Heart left ventricle (tissue), 16 donors: ENCODE measurements at regions not wholly inside any gene's neighbourhood (a gene's known extent, or its start where the extent isn't known, plus 50 kb on each side); places are given as distances from the start of the nearest gene placed in this dataset.

Experiments
- ATAC-seq, 4 donors: fragments of 200-7000 bp; cut with Tn5 transposase; one replicate each; pipeline ENCODE4 v1.9.1; 2020 to 2022; ENCODE audit warnings: moderate library complexity in 4 of 4, mild to moderate bottlenecking in 3 of 4, moderate number of reproducible peaks in 1 of 4
- DNase-seq, 5 donors: peaks; one replicate each; pipeline ENCODE4 v3.0.0-alpha.2; 2020
- H3K27ac ChIP-seq, 12 donors: fragments of 200-600 bp; sonication (generic) in 4 of 12; one replicate each; pipeline versions ENCODE4 v1.5.0 to v1.8.0; 2016 to 2022; ENCODE audit warnings: mild to moderate bottlenecking in 2 of 12
- H3K27me3 ChIP-seq, 9 donors: fragments of 200-600 bp; sonication (generic) in 2 of 9; one replicate each; pipeline versions ENCODE4 v1.5.1 to v1.8.0; 2016 to 2022; ENCODE audit warnings: mild to moderate bottlenecking in 3 of 9
- H3K36me3 ChIP-seq, 9 donors: fragments of 200-600 bp; sonication (generic) in 2 of 9; one replicate each; pipeline versions ENCODE4 v1.5.0 to v1.8.0; 2018 to 2022; ENCODE audit warnings: mild to moderate bottlenecking in 2 of 9
- H3K4me1 ChIP-seq, 12 donors: fragments of 200-600 bp; sonication (generic) in 4 of 12; one replicate each; pipeline versions ENCODE4 v1.5.0 to v1.8.0; 2016 to 2022; ENCODE audit warnings: mild to moderate bottlenecking in 3 of 12
- H3K4me3 ChIP-seq, 12 donors: fragments of 200-600 bp; sonication (generic) in 4 of 12; one replicate each; pipeline versions ENCODE4 v1.5.0 to v1.8.0; 2017 to 2022; ENCODE audit warnings: mild to moderate bottlenecking in 9 of 12, moderate library complexity in 4 of 12
- H3K9me3 ChIP-seq, 12 donors: fragments of 200-600 bp; sonication (generic) in 4 of 12; one replicate each; pipeline versions ENCODE4 v1.5.0 to v1.8.0; 2016 to 2022; ENCODE audit warnings: mild to moderate bottlenecking in 1 of 12
- POLR2A ChIP-seq, 2 donors: fragments of 450-650 bp; IDR thresholded peaks; one replicate each; pipeline ENCODE4 v1.6.1; 2017; ENCODE audit warnings: antibody characterized with exemption in 2 of 2, mild to moderate bottlenecking in 2 of 2, moderate library complexity in 2 of 2
- WGBS, 4 donors: extraction: QIAGEN DNeasy Blood & Tissue Kit in 2 of 4; methylation state at CpG; one replicate each; pipeline versions ENCODE4 v1.1.5 to v1.1.7; 2013 to 2018; 5-methylcytosine and 5-hydroxymethylcytosine counted together
- intact Hi-C, 10 donors: fragments of 100-400 bp; cut with DNase I; formaldehyde crosslinking; loops; one replicate each; pipeline versions ENCODE4 v1.11.1 to v1.14.2; 2022
- TF ChIP-seq, protein P1 (sequence below), 12 donors: fragments of 200-600 bp; sonication (generic) in 4 of 12; IDR thresholded peaks; one replicate each; pipeline versions ENCODE4 v1.5.0 to v1.8.0; 2018 to 2022; ENCODE audit warnings: antibody characterized with exemption in 12 of 12, mild to moderate bottlenecking in 5 of 12
- donor health status: ischemic (EF 13 %, LVEDD 7.1; RV severe dilation, severe dysfunction).
- donor health status: healthy with polysubstance abuse.
- donor health status: DM: no; HTN: yes; CAD: no.
- donor health status: DM: no; HTN: no; CAD: no.
- donor health status: ischemic (EF 25% LVEDD 6.9; RV normal size, moderate dysfunction).
- donor health status: ischemic (EF 25% LVEDD 5.7; RV mildly dilated, moderate dysfunction).
- donor health status: healthy.
- donor health status: DM: yes; HTN: yes; CAD: no.
- donor health status: ischemic (EF 35%, LVEDD 5.7; RV mildly dilated, moderate dysfunction).
- donor health status: nonischemic (EF 11% LVEDD 7.7; RV severe dilation, severe dysfunction).
- donor health status: DM: yes; HTN: yes; CAD: no.
- donor health status: PGD.
- donor health status: ischemic (EF 29% LVEDD 5.4; RV normal size, mild dysfunction).
- donor health status: nonischemic (EF 23%, LVEDD 6.1; RV moderate dilation, normal function).

DNA sequence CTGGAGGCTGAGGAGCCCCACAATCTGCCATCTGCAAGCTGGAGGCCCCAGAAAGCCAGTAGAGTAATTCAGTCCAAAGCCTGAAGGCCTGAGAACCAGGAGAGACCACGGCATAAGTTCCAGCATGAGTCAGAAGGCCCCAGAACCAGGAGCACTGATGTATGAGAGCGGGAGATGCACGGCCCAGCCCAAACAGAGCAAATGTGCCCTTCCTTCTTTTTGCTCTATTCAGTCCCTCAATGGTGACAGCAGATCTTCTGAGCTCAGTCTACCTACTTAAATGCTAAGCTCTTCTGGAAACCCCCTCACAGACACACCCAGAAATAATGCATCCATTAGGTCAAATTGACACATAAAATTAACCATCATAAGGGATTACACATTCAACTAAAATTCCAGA is 277.6 kb downstream of the ATPSCKMT start:
- ATAC-seq (no peak), DNase-seq (no peak)
- TF ChIP-seq POLR2A (IDR thresholded peaks at IDR 0.05) = no peak
- TF ChIP-seq, protein P1, sequence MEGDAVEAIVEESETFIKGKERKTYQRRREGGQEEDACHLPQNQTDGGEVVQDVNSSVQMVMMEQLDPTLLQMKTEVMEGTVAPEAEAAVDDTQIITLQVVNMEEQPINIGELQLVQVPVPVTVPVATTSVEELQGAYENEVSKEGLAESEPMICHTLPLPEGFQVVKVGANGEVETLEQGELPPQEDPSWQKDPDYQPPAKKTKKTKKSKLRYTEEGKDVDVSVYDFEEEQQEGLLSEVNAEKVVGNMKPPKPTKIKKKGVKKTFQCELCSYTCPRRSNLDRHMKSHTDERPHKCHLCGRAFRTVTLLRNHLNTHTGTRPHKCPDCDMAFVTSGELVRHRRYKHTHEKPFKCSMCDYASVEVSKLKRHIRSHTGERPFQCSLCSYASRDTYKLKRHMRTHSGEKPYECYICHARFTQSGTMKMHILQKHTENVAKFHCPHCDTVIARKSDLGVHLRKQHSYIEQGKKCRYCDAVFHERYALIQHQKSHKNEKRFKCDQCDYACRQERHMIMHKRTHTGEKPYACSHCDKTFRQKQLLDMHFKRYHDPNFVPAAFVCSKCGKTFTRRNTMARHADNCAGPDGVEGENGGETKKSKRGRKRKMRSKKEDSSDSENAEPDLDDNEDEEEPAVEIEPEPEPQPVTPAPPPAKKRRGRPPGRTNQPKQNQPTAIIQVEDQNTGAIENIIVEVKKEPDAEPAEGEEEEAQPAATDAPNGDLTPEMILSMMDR (IDR thresholded peaks at IDR 0.05) = no peak
- H3K4me3 ChIP-seq = no peak overlapping the region
- 85 to 89% (median 86%) methylated on average over 3 of the region's 3 CpGs for WGBS, 4 donors
- intact Hi-C loops = no loop called here
- H3K9me3 ChIP-seq = peaks cover 0 to 24% (median 8%) of the 10 kb centered on the region in 12 donors
- H3K36me3 ChIP-seq = no peaks in the 10 kb centered on the region
- H3K4me1 ChIP-seq = no peaks in the 10 kb centered on the region
- H3K27me3 ChIP-seq = no peaks in the 10 kb centered on the region
- H3K27ac ChIP-seq = no peak overlapping the region

DNA sequence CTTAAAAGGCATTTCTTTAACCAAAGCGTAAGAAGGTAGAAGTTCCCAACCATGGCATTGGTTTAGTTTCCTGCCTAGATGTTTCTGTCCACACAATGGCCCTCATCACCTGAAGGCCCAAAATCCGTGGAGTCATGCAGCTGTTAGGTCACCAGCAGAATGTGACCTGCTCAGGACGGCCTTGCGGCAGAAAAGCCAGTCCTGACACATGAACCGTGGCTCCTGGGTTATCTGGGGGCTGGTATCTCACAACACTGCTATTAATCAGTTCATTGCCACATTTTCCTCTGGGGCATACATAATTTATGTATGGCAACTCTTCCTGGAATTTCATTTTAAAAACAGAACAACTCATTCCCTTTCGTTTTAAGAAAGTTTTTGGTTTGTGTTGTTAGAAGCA is 278.4 kb downstream of the ATPSCKMT start:
- ATAC-seq (no peak), DNase-seq (no peak)
- 66 to 79% (median 79%) methylated on average over 6 of the region's 6 CpGs for WGBS, 4 donors
- Histone ChIP-seq H3K27ac (no peak overlapping the region), H3K9me3 (peaks cover 0 to 24% (median 8%) of the 10 kb centered on the region in 12 donors), H3K27me3 (no peaks in the 10 kb centered on the region), H3K4me1 (no peaks in the 10 kb centered on the region), H3K36me3 (no peaks in the 10 kb centered on the region), H3K4me3 (no peak overlapping the region)
- TF ChIP-seq, protein P1 (IDR thresholded peaks at IDR 0.05) = no peak
- no peak for TF ChIP-seq POLR2A (IDR thresholded peaks at IDR 0.05)
- intact Hi-C loops = no loop called here

DNA sequence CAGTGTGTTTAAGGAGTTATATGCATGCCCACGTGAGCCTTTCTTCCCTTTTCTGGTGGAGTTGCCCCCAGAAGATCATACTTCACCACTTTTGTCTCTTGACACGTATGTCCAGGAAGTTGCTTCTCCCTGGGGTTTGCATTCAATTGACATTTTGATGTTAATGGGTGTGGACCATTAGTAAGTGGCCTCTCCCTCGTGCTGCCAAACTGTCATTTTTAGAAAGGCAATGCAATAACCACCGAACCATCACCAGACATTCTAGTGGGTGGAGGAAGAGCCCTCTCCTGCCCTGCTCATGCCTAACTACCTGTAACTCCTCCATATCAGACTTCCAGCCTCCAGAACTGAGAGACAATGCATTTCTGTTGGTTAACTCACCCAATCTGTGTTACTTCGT is 290.8 kb downstream of the ATPSCKMT start:
- 70 to 76% (median 71%) methylated on average over 5 of the region's 5 CpGs for WGBS, 4 donors
- TF ChIP-seq POLR2A (IDR thresholded peaks at IDR 0.05) = no peak
- TF ChIP-seq, protein P1 (IDR thresholded peaks at IDR 0.05) = no peak

DNA sequence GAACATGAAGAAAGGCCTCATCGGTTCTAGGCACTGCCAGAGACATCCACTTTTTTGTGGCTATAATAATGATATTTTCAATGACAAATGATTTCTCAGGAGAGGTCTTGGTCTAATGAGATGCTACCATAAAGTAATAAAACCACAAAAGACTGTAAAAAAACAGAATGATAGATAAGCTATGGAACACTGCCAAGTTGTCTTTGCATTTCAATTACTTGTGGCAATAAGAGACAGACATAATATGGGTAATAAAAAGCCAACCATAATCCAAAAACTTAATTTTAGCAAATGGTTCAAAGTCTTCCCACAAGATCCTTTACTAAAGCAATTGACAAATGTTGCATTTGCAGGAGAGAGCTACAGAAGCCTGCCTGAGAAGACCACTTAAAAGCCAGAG is 292.5 kb downstream of the ATPSCKMT start:
- Histone ChIP-seq H3K9me3 (peaks cover 0 to 4% (median 0%) of the 10 kb centered on the region in 12 donors), H3K27ac (no peak overlapping the region), H3K27me3 (no peaks in the 10 kb centered on the region), H3K4me3 (no peak overlapping the region), H3K36me3 (no peaks in the 10 kb centered on the region), H3K4me1 (no peaks in the 10 kb centered on the region)
- no peak for TF ChIP-seq POLR2A (IDR thresholded peaks at IDR 0.05)
- TF ChIP-seq, protein P1 (IDR thresholded peaks at IDR 0.05) = no peak
- DNase-seq = no peak
- 72 to 88% (median 80%) methylated on average over 1 of the region's 1 CpG for WGBS, 4 donors
- no peak for ATAC-seq
- intact Hi-C loops = no loop called here

More for the DNA sequence above, 290.8 kb downstream of the ATPSCKMT start:
- H3K27ac ChIP-seq = no peak overlapping the region
- ATAC-seq (no peak), DNase-seq (no peak)
- no peaks in the 10 kb centered on the region for H3K36me3 ChIP-seq
- peaks cover 0 to 4% (median 0%) of the 10 kb centered on the region in 12 donors for H3K9me3 ChIP-seq
- intact Hi-C loops = no loop called here
- no peaks in the 10 kb centered on the region for H3K4me1 ChIP-seq
- no peak overlapping the region for H3K4me3 ChIP-seq
- H3K27me3 ChIP-seq = no peaks in the 10 kb centered on the region
